ENCODE measurements at regions not wholly inside any gene's neighbourhood (a gene's known extent, or its start where the extent isn't known, plus 50 kb on each side); places are given as distances from the start of the nearest gene placed in this dataset.

GRCh38 chr7:55299273-55299967 lies 65.7 kb upstream of the LANCL2 start:
- no peaks in the 10 kb centered on the region for H3K4me1 ChIP-seq (ENCODE audit: insufficient read depth, low read length, poor library complexity, severe bottlenecking)
- no peak overlapping the region for H3K4me2 ChIP-seq (ENCODE audit: low read depth, low read length, poor library complexity, severe bottlenecking)
- TF ChIP-seq EZH2phosphoT487 (IDR thresholded peaks at IDR 0.05; ENCODE audit: borderline replicate concordance) (no peak), CTCF (conservative IDR thresholded peaks at IDR 0.05; ENCODE audit: low read length) (no peak)

GRCh38 chr7:55303220-55303619 lies 61.9 kb upstream of the LANCL2 start:
- H4K20me1 ChIP-seq (ENCODE audit: insufficient read depth, low read length, poor library complexity, severe bottlenecking): no peaks in the 10 kb centered on the region
- no peak overlapping the region for H3K4me2 ChIP-seq (ENCODE audit: low read depth, low read length, poor library complexity, severe bottlenecking)
- no peaks in the 10 kb centered on the region for H3K79me2 ChIP-seq (ENCODE audit: insufficient read depth, low read length)
- no peaks in the 10 kb centered on the region for H3K9me2 ChIP-seq (replicated peaks; ENCODE audit: low read depth, low read length)
- H2AFZ ChIP-seq (ENCODE audit: low read length): no peak overlapping the region
- no peaks in the 10 kb centered on the region for H3K36me3 ChIP-seq (ENCODE audit: insufficient read depth, low read length)
- no peak overlapping the region for H3K9ac ChIP-seq (ENCODE audit: low read depth, low read length, poor library complexity, severe bottlenecking)
- no peaks in the 10 kb centered on the region for H3F3A ChIP-seq (ENCODE audit: low read depth)
- no peaks in the 10 kb centered on the region for H3K27me3 ChIP-seq (ENCODE audit: insufficient read depth, low read length, poor library complexity, severe bottlenecking)
- H3K9me3 ChIP-seq (ENCODE audit: insufficient read depth, low read depth, low read length): no peaks in the 10 kb centered on the region
- TF ChIP-seq CTCF (conservative IDR thresholded peaks at IDR 0.05; ENCODE audit: low read length) (no peak), EZH2phosphoT487 (IDR thresholded peaks at IDR 0.05; ENCODE audit: borderline replicate concordance) (no peak)
- H3K4me1 ChIP-seq (ENCODE audit: insufficient read depth, low read length, poor library complexity, severe bottlenecking): no peaks in the 10 kb centered on the region
- H3K4me3 ChIP-seq (ENCODE audit: low read length, poor library complexity, severe bottlenecking): no peak overlapping the region

More at GRCh38 chr7:55299273-55299967, 65.7 kb upstream of the LANCL2 start:
- Histone ChIP-seq H3K9ac (ENCODE audit: low read depth, low read length, poor library complexity, severe bottlenecking) (no peak overlapping the region), H3K9me2 (replicated peaks; ENCODE audit: low read depth, low read length) (no peaks in the 10 kb centered on the region), H3K79me2 (ENCODE audit: insufficient read depth, low read length) (no peaks in the 10 kb centered on the region), H3K9me3 (ENCODE audit: insufficient read depth, low read depth, low read length) (no peaks in the 10 kb centered on the region), H4K20me1 (ENCODE audit: insufficient read depth, low read length, poor library complexity, severe bottlenecking) (no peaks in the 10 kb centered on the region), H3K36me3 (ENCODE audit: insufficient read depth, low read length) (no peaks in the 10 kb centered on the region), H2AFZ (ENCODE audit: low read length) (no peak overlapping the region), H3K4me3 (ENCODE audit: low read length, poor library complexity, severe bottlenecking) (no peak overlapping the region), H3K27me3 (ENCODE audit: insufficient read depth, low read length, poor library complexity, severe bottlenecking) (no peaks in the 10 kb centered on the region), H3F3A (ENCODE audit: low read depth) (no peaks in the 10 kb centered on the region)

GRCh38 chr7:55304018-55304762 lies 60.9 kb upstream of the LANCL2 start:
- H3K9me2 ChIP-seq (replicated peaks; ENCODE audit: low read depth, low read length): no peaks in the 10 kb centered on the region
- H3K36me3 ChIP-seq (ENCODE audit: insufficient read depth, low read length): no peaks in the 10 kb centered on the region
- no peaks in the 10 kb centered on the region for H3K27me3 ChIP-seq (ENCODE audit: insufficient read depth, low read length, poor library complexity, severe bottlenecking)
- no peaks in the 10 kb centered on the region for H4K20me1 ChIP-seq (ENCODE audit: insufficient read depth, low read length, poor library complexity, severe bottlenecking)
- no peaks in the 10 kb centered on the region for H3K4me1 ChIP-seq (ENCODE audit: insufficient read depth, low read length, poor library complexity, severe bottlenecking)
- H3K79me2 ChIP-seq (ENCODE audit: insufficient read depth, low read length): no peaks in the 10 kb centered on the region
- no peak for TF ChIP-seq CTCF (conservative IDR thresholded peaks at IDR 0.05; ENCODE audit: low read length)
- no peak for TF ChIP-seq EZH2phosphoT487 (IDR thresholded peaks at IDR 0.05; ENCODE audit: borderline replicate concordance)
- no peak overlapping the region for H3K4me3 ChIP-seq (ENCODE audit: low read length, poor library complexity, severe bottlenecking)
- no peaks in the 10 kb centered on the region for H3K9me3 ChIP-seq (ENCODE audit: insufficient read depth, low read depth, low read length)
- no peak overlapping the region for H3K4me2 ChIP-seq (ENCODE audit: low read depth, low read length, poor library complexity, severe bottlenecking)
- no peak overlapping the region for H2AFZ ChIP-seq (ENCODE audit: low read length)
- no peaks in the 10 kb centered on the region for H3F3A ChIP-seq (ENCODE audit: low read depth)
- H3K9ac ChIP-seq (ENCODE audit: low read depth, low read length, poor library complexity, severe bottlenecking): no peak overlapping the region
